ENCODE measurements at regions not wholly inside any gene's neighbourhood (a gene's known extent, or its start where the extent isn't known, plus 50 kb on each side); places are given as distances from the start of the nearest gene placed in this dataset.

- TF ChIP-seq CTCF (IDR thresholded peaks at IDR 0.05; ENCODE audit: low read length), result no peak
- no peak for TF ChIP-seq EZH2 (IDR thresholded peaks at IDR 0.05; ENCODE audit: borderline replicate concordance, low read length)
- Histone ChIP-seq H3K4me1 (ENCODE audit: insufficient read depth, low read length, severe bottlenecking) (no peaks in the 10 kb centered on the region), H4K20me1 (ENCODE audit: insufficient read depth, low read length) (no peaks in the 10 kb centered on the region), H3K9me2 (ENCODE audit: low read depth, low read length) (no peaks in the 10 kb centered on the region), H3K4me2 (ENCODE audit: low read length) (no peak overlapping the region), H3K4me3 (ENCODE audit: low read depth, low read length, poor library complexity, severe bottlenecking) (no peak overlapping the region), H3K9me3 (ENCODE audit: low read length) (no peaks in the 10 kb centered on the region), H3K27me3 (ENCODE audit: insufficient read depth, low read length) (no peaks in the 10 kb centered on the region), H2AFZ (ENCODE audit: low read length) (no peak overlapping the region), H3K79me2 (ENCODE audit: insufficient read depth, low read length) (no peaks in the 10 kb centered on the region), H3K36me3 (ENCODE audit: insufficient read depth, low read length) (no peaks in the 10 kb centered on the region), H3K27ac (ENCODE audit: low read depth, low read length, poor library complexity, severe bottlenecking) (no peak overlapping the region), H3F3A (ENCODE audit: insufficient read depth, low read length) (no peaks in the 10 kb centered on the region), H3K9ac (ENCODE audit: low read length) (no peak overlapping the region)
Measured at GRCh38 chr18:4844320-4844719, 352.7 kb downstream of the AKAIN1 start.

GRCh38 chr18:4843771-4844170 is 353.3 kb downstream of the AKAIN1 start:
- TF ChIP-seq CTCF (IDR thresholded peaks at IDR 0.05; ENCODE audit: low read length), result no peak
- no peak for TF ChIP-seq EZH2 (IDR thresholded peaks at IDR 0.05; ENCODE audit: borderline replicate concordance, low read length)
- Histone ChIP-seq H3K27me3 (ENCODE audit: insufficient read depth, low read length) (no peaks in the 10 kb centered on the region), H3K9me3 (ENCODE audit: low read length) (no peaks in the 10 kb centered on the region), H3K9ac (ENCODE audit: low read length) (no peak overlapping the region), H3K4me2 (ENCODE audit: low read length) (no peak overlapping the region), H3K36me3 (ENCODE audit: insufficient read depth, low read length) (no peaks in the 10 kb centered on the region), H3K9me2 (ENCODE audit: low read depth, low read length) (no peaks in the 10 kb centered on the region), H2AFZ (ENCODE audit: low read length) (no peak overlapping the region), H3F3A (ENCODE audit: insufficient read depth, low read length) (no peaks in the 10 kb centered on the region), H3K27ac (ENCODE audit: low read depth, low read length, poor library complexity, severe bottlenecking) (no peak overlapping the region), H3K4me3 (ENCODE audit: low read depth, low read length, poor library complexity, severe bottlenecking) (no peak overlapping the region), H4K20me1 (ENCODE audit: insufficient read depth, low read length) (no peaks in the 10 kb centered on the region), H3K79me2 (ENCODE audit: insufficient read depth, low read length) (no peaks in the 10 kb centered on the region), H3K4me1 (ENCODE audit: insufficient read depth, low read length, severe bottlenecking) (no peaks in the 10 kb centered on the region)

- H3K9me2 ChIP-seq (ENCODE audit: low read depth, low read length), result no peaks in the 10 kb centered on the region
- no peaks in the 10 kb centered on the region for H3K27me3 ChIP-seq (ENCODE audit: insufficient read depth, low read length)
- H3F3A ChIP-seq (ENCODE audit: insufficient read depth, low read length), result no peaks in the 10 kb centered on the region
- no peak overlapping the region for H3K9ac ChIP-seq (ENCODE audit: low read length)
- H3K36me3 ChIP-seq (ENCODE audit: insufficient read depth, low read length), result no peaks in the 10 kb centered on the region
- H3K4me1 ChIP-seq (ENCODE audit: insufficient read depth, low read length, severe bottlenecking), result no peaks in the 10 kb centered on the region
- H2AFZ ChIP-seq (ENCODE audit: low read length), result no peak overlapping the region
- no peaks in the 10 kb centered on the region for H3K9me3 ChIP-seq (ENCODE audit: low read length)
- no peak overlapping the region for H3K27ac ChIP-seq (ENCODE audit: low read depth, low read length, poor library complexity, severe bottlenecking)
- no peak for TF ChIP-seq CTCF (IDR thresholded peaks at IDR 0.05; ENCODE audit: low read length)
- TF ChIP-seq EZH2 (IDR thresholded peaks at IDR 0.05; ENCODE audit: borderline replicate concordance, low read length), result no peak
- H3K4me2 ChIP-seq (ENCODE audit: low read length), result no peak overlapping the region
- no peaks in the 10 kb centered on the region for H4K20me1 ChIP-seq (ENCODE audit: insufficient read depth, low read length)
- no peak overlapping the region for H3K4me3 ChIP-seq (ENCODE audit: low read depth, low read length, poor library complexity, severe bottlenecking)
- H3K79me2 ChIP-seq (ENCODE audit: insufficient read depth, low read length), result no peaks in the 10 kb centered on the region
Measured at GRCh38 chr18:4842751-4843150, 354.3 kb downstream of the AKAIN1 start.
